HepG2 (cell line): ENCODE measurements at regions not wholly inside any gene's neighbourhood (a gene's known extent, or its start where the extent isn't known, plus 50 kb on each side); places are given as distances from the start of the nearest gene placed in this dataset.

Experiments used
- ATM ChIP-seq: fragments of 450-650 bp; IDR thresholded peaks from 2 replicates; pipeline ENCODE4 v1.7.1; 2017; ENCODE audit warnings: mild to moderate bottlenecking, borderline replicate concordance
- BRD4 ChIP-seq: sonication (generic); formaldehyde crosslinking; IDR thresholded peaks from 2 replicates; pipeline ENCODE4 v1.4.0; 2020; ENCODE audit warnings: missing genetic modification reagents
- CEBPB ChIP-seq: IDR thresholded peaks from 2 replicates; pipeline ENCODE4 v1.6.1; 2011; ENCODE audit warnings: low read depth, low read length, improper control_type of control experiment, borderline replicate concordance
- ELF1 ChIP-seq: sonication (generic); formaldehyde crosslinking; IDR thresholded peaks from 2 replicates; pipeline ENCODE4 v1.4.0; 2020; ENCODE audit warnings: missing genetic modification reagents
- GLI4 ChIP-seq: sonication (generic); formaldehyde crosslinking; IDR thresholded peaks from 2 replicates; pipeline ENCODE4 v1.5.1; 2020; ENCODE audit warnings: missing genetic modification reagents, mild to moderate bottlenecking, moderate library complexity, borderline replicate concordance
- HNF1B ChIP-seq: sonication (generic); formaldehyde crosslinking; IDR thresholded peaks from 2 replicates; pipeline ENCODE4 v1.5.1; 2020; ENCODE audit warnings: mild to moderate bottlenecking, moderate library complexity, missing genetic modification reagents
- IRF2 ChIP-seq: IDR thresholded peaks from 2 replicates; pipeline ENCODE4 v1.6.1; 2018; ENCODE audit warnings: missing genetic modification reagents, missing compliant biosample characterization
- KDM6A ChIP-seq: IDR thresholded peaks from 2 replicates; pipeline ENCODE4 v1.6.1; 2016; ENCODE audit warnings: low read depth
- KMT2B ChIP-seq: IDR thresholded peaks from 2 replicates; pipeline ENCODE4 v1.6.1; 2016; ENCODE audit warnings: missing genetic modification reagents, missing compliant biosample characterization
- MAFG ChIP-seq: sonication (generic); formaldehyde crosslinking; IDR thresholded peaks from 2 replicates; pipeline ENCODE4 v1.5.1; 2020; ENCODE audit warnings: mild to moderate bottlenecking, missing genetic modification reagents
- MXD1 ChIP-seq: sonication (generic); formaldehyde crosslinking; IDR thresholded peaks from 2 replicates; pipeline ENCODE4 v1.4.0; 2020; ENCODE audit warnings: mild to moderate bottlenecking, missing genetic modification reagents
- SAP130 ChIP-seq: IDR thresholded peaks from 2 replicates; pipeline ENCODE4 v1.6.1; 2016; ENCODE audit warnings: low read depth
- SSRP1 ChIP-seq: IDR thresholded peaks from 2 replicates; pipeline ENCODE4 v1.6.1; 2016; ENCODE audit warnings: control low read depth
- SUZ12 ChIP-seq: fragments of 150-350 bp; IDR thresholded peaks from 2 replicates; pipeline ENCODE4 v1.6.1; 2014; ENCODE audit warnings: low read depth, low read length
- TBX2 ChIP-seq: sonication (generic); formaldehyde crosslinking; IDR thresholded peaks from 2 replicates; pipeline ENCODE4 v1.5.0; 2020; ENCODE audit warnings: missing genetic modification reagents, mild to moderate bottlenecking, borderline replicate concordance
- TGIF2 ChIP-seq: IDR thresholded peaks from 2 replicates; pipeline ENCODE4 v1.6.1; 2016; ENCODE audit warnings: control low read depth, missing compliant biosample characterization
- ZBTB37 ChIP-seq: sonication (generic); formaldehyde crosslinking; IDR thresholded peaks from 2 replicates; pipeline ENCODE4 v1.4.0; 2020; ENCODE audit warnings: mild to moderate bottlenecking, missing genetic modification reagents
- ZFP1 ChIP-seq: IDR thresholded peaks from 2 replicates; pipeline ENCODE4 v1.6.1; 2016
- ZFP41 ChIP-seq: sonication (generic); formaldehyde crosslinking; IDR thresholded peaks from 2 replicates; pipeline ENCODE4 v1.4.0; 2020; ENCODE audit warnings: mild to moderate bottlenecking, missing genetic modification reagents, borderline replicate concordance
- ZMYM4 ChIP-seq: sonication (generic); formaldehyde crosslinking; IDR thresholded peaks from 2 replicates; pipeline ENCODE4 v1.8.1; 2023; ENCODE audit warnings: mild to moderate bottlenecking, missing genetic modification reagents
- ZNF251 ChIP-seq: sonication (generic); formaldehyde crosslinking; IDR thresholded peaks from 2 replicates; pipeline ENCODE4 v1.9.0; 2021; ENCODE audit warnings: mild to moderate bottlenecking, missing genetic modification reagents
- ZNF264 ChIP-seq: sonication (generic); formaldehyde crosslinking; IDR thresholded peaks from 2 replicates; pipeline ENCODE4 v1.4.0; 2020; ENCODE audit warnings: missing genetic modification reagents
- ZNF337 ChIP-seq: sonication (generic); formaldehyde crosslinking; IDR thresholded peaks from 2 replicates; pipeline ENCODE4 v1.5.1; 2020; ENCODE audit warnings: missing genetic modification reagents, low read depth, mild to moderate bottlenecking, borderline replicate concordance
- ZNF362 ChIP-seq: sonication (generic); formaldehyde crosslinking; IDR thresholded peaks from 2 replicates; pipeline ENCODE4 v1.4.0; 2020; ENCODE audit warnings: missing genetic modification reagents, mild to moderate bottlenecking, borderline replicate concordance
- ZNF674 ChIP-seq: sonication (generic); formaldehyde crosslinking; IDR thresholded peaks from 2 replicates; pipeline ENCODE4 v1.5.0; 2020; ENCODE audit warnings: low read depth, mild to moderate bottlenecking, missing genetic modification reagents
- ZNF792 ChIP-seq: IDR thresholded peaks from 2 replicates; pipeline ENCODE4 v1.6.1; 2016
- ZSCAN5A ChIP-seq: sonication (generic); formaldehyde crosslinking; IDR thresholded peaks from 2 replicates; pipeline ENCODE4 v1.8.0; 2022; ENCODE audit warnings: mild to moderate bottlenecking, missing genetic modification reagents, borderline replicate concordance

GRCh38 chr20:52001999-52002666 lies 189.4 kb downstream of the ZFP64 start (continued):
- TF ChIP-seq SSRP1 (CRISPR knock-in tag) (0 out of 2 replicates have a peak, but pooled peaks have one; percentile 36), KMT2B (no peak), ZFP1 (0 out of 2 replicates have a peak, but pooled peaks have one; percentile 63), ZNF337 (CRISPR knock-in tag) (peak; percentile 54; the same call in 1 of the 2 replicates), ZNF251 (CRISPR knock-in tag) (no peak), SUZ12 (no peak), BRD4 (CRISPR knock-in tag) (no peak), ZSCAN5A (CRISPR knock-in tag) (no peak), ATM (no peak), IRF2 (CRISPR knock-in tag) (0 out of 2 replicates have a peak, but pooled peaks have one; percentile 58), ZBTB37 (CRISPR knock-in tag) (no peak), ZFP41 (CRISPR knock-in tag) (no peak), HNF1B (CRISPR knock-in tag) (peak; percentile 79; the same call in 1 of the 2 replicates), ZNF264 (no peak), CEBPB (0 out of 2 replicates have a peak, but pooled peaks have one; percentile 2), TGIF2 (CRISPR knock-in tag) (no peak), MXD1 (CRISPR knock-in tag) (no peak), ELF1 (CRISPR knock-in tag) (peak; percentile 91), SAP130 (CRISPR knock-in tag) (peak; percentile 71), ZMYM4 (CRISPR knock-in tag) (no peak), GLI4 (CRISPR knock-in tag) (no peak), ZNF362 (CRISPR knock-in tag) (peak; percentile 92), MAFG (CRISPR knock-in tag) (no peak), TBX2 (CRISPR knock-in tag) (peak; percentile 82; the same call in 1 of the 2 replicates), ZNF792 (CRISPR knock-in tag) (peak; percentile 54; the same call in 1 of the 2 replicates), KDM6A (peak; percentile 84), ZNF674 (CRISPR knock-in tag) (no peak)
